ENCODE measurements at regions not wholly inside any gene's neighbourhood (a gene's known extent, or its start where the extent isn't known, plus 50 kb on each side); places are given as distances from the start of the nearest gene placed in this dataset.

DNA sequence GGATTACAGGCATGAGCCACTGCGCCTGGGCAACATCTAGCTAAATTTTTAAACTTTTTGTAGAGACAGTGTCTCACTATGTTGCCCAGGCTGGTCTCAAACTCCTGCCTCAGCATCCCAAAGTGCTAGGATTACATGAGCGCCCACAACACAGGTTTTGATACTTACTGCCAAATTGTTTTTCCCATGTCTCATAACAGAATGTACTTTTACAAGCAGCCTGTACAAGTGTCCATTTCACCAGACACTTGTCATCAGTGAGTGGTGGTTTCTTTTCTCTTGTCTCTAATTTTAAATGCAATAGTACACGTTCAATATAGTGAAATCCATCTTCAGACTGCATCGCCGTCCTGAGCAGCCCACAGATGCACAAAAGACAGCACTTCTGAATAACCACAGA is 116.4 kb upstream of the LYZL2 start (continued):
- TF ChIP-seq HES4 (CRISPR knock-in tag; IDR thresholded peaks at IDR 0.05; ENCODE audit: borderline replicate concordance) (no peak), REL (CRISPR knock-in tag; conservative IDR thresholded peaks at IDR 0.05) (no peak), ZNF546 (CRISPR knock-in tag; conservative IDR thresholded peaks at IDR 0.05) (no peak)

GRCh38 chr10:30744106-30744505 is 114.6 kb upstream of the LYZL2 start:
- Histone ChIP-seq H2AFZ (ENCODE audit: low read length) (no peak overlapping the region), H3K9ac (ENCODE audit: insufficient read depth, low read depth, low read length) (no peak overlapping the region), H3K27ac (ENCODE audit: extremely low read length, insufficient read depth, low read length) (no peak overlapping the region), H3K9me3 (ENCODE audit: low read length) (no peaks in the 10 kb centered on the region), H3K4me1 (ENCODE audit: insufficient read depth, low read length) (no peaks in the 10 kb centered on the region), H4K20me1 (ENCODE audit: insufficient read depth, low read length) (no peaks in the 10 kb centered on the region), H3K4me2 (ENCODE audit: low read depth, low read length) (no peak overlapping the region), H3K4me3 (replicated peaks in 1 of 3; ENCODE audit: insufficient read depth in 1 of 3, low read depth in 2 of 3, low read length in 3 of 3) (no peak overlapping the region), H3K27me3 (ENCODE audit: control insufficient read depth in 1 of 2, insufficient read depth in 2 of 2, low read length in 2 of 2) (peaks cover under 1 to 9% of the 10 kb centered on the region in 2 experiments; a peak in 2 of 5 replicates), H3K79me2 (ENCODE audit: insufficient read depth, low read length) (no peaks in the 10 kb centered on the region), H3K36me3 (replicated peaks in 1 of 2; ENCODE audit: control insufficient read depth in 1 of 2, insufficient read depth in 2 of 2, low read length in 2 of 2) (no peaks in the 10 kb centered on the region)
- DNase-seq (ENCODE audit: low spot score) (no peak), ATAC-seq (no peak), FAIRE-seq (no peak)
- ChIA-PET POLR2A (no interaction called here), CTCF (ENCODE audit: low intra/inter-chr PET ratio, low total read pairs) (no interaction called here)
- no TSS peak for BruUV-seq (replicated peaks)
- 42% methylated on average over 1 of the region's 1 CpG for WGBS (ENCODE audit: low lambda C conversion rate)
- intact Hi-C loops (cut with micrococcal nuclease; ENCODE audit: unreplicated experiment) (no loop called here), in situ Hi-C loops (cut with HindIII; ENCODE audit: extremely low pct_ligation_motif_present, low pct_unique_long_range_greater_than_20kb) (no loop called here)
- TF ChIP-seq SOX13 (IDR thresholded peaks at IDR 0.05) (no peak), SOX13 (CRISPR knock-in tag; conservative IDR thresholded peaks at IDR 0.05 in 1 of 2, IDR thresholded peaks at IDR 0.05 in 1 of 2) (no peak), NBN (conservative IDR thresholded peaks at IDR 0.05) (no peak), GATAD2A (CRISPR knock-in tag; IDR thresholded peaks at IDR 0.05) (no peak), NAIF1 (CRISPR knock-in tag; IDR thresholded peaks at IDR 0.05; ENCODE audit: borderline replicate concordance) (no peak), GPN1 (CRISPR knock-in tag; IDR thresholded peaks at IDR 0.05; ENCODE audit: borderline replicate concordance) (no peak), GABPB1 (CRISPR knock-in tag; IDR thresholded peaks at IDR 0.05) (no peak), MAFK (conservative IDR thresholded peaks at IDR 0.05 in 1 of 2, IDR thresholded peaks at IDR 0.05 in 1 of 2; ENCODE audit: low read length in 2 of 2) (no peak), HMG20B (CRISPR knock-in tag; conservative IDR thresholded peaks at IDR 0.05) (no peak), ZKSCAN5 (CRISPR knock-in tag; IDR thresholded peaks at IDR 0.05) (no peak), PAF1 (CRISPR knock-in tag; IDR thresholded peaks at IDR 0.05) (no peak), ZNF597 (CRISPR knock-in tag; IDR thresholded peaks at IDR 0.05) (no peak), KLF6 (CRISPR knock-in tag; IDR thresholded peaks at IDR 0.05) (no peak), ZNF674 (CRISPR knock-in tag; IDR thresholded peaks at IDR 0.05; ENCODE audit: low read depth) (no peak), ZNF607 (CRISPR knock-in tag; IDR thresholded peaks at IDR 0.05; ENCODE audit: borderline replicate concordance) (no peak), MXI1 (IDR thresholded peaks at IDR 0.05; ENCODE audit: borderline replicate concordance, low read depth, low read length) (no peak)

Measured in HepG2 (cell line).